ENCODE measurements at regions not wholly inside any gene's neighbourhood (a gene's known extent, or its start where the extent isn't known, plus 50 kb on each side); places are given as distances from the start of the nearest gene placed in this dataset.

GRCh38 chr20:40435146-40435895 lies 253.7 kb downstream of the MAFB start:
- Mint-ChIP-seq H3K27me3 (ENCODE audit: low read depth) (no peaks in the 10 kb centered on the region), H3K36me3 (ENCODE audit: low read depth) (no peaks in the 10 kb centered on the region), H3K27ac (no peak overlapping the region), H3K4me1 (ENCODE audit: low read depth) (no peaks in the 10 kb centered on the region), H3K9me3 (no peaks in the 10 kb centered on the region), H3K4me3 (no peak overlapping the region)
- DNase-seq (ENCODE audit: low spot score), result no peak

GRCh38 chr20:40434122-40434521 lies 254.9 kb downstream of the MAFB start:
- DNase-seq (ENCODE audit: low spot score), result no peak
- Mint-ChIP-seq H3K27ac (no peak overlapping the region), H3K4me1 (ENCODE audit: low read depth) (no peaks in the 10 kb centered on the region), H3K9me3 (no peaks in the 10 kb centered on the region), H3K36me3 (ENCODE audit: low read depth) (no peaks in the 10 kb centered on the region), H3K27me3 (ENCODE audit: low read depth) (no peaks in the 10 kb centered on the region), H3K4me3 (no peak overlapping the region)

GRCh38 chr20:40433341-40433861 lies 255.6 kb downstream of the MAFB start:
- H3K27ac Mint-ChIP-seq, result no peak overlapping the region

GRCh38 chr20:40431611-40432010 lies 257.4 kb downstream of the MAFB start:
- Mint-ChIP-seq H3K9me3 (no peaks in the 10 kb centered on the region), H3K27ac (no peak overlapping the region), H3K4me3 (no peak overlapping the region), H3K27me3 (ENCODE audit: low read depth) (no peaks in the 10 kb centered on the region), H3K36me3 (ENCODE audit: low read depth) (no peaks in the 10 kb centered on the region), H3K4me1 (ENCODE audit: low read depth) (no peaks in the 10 kb centered on the region)
- no peak for DNase-seq (ENCODE audit: low spot score)

More at GRCh38 chr20:40433341-40433861, 255.6 kb downstream of the MAFB start:
- no peak for DNase-seq (ENCODE audit: low spot score)
- H3K27me3 Mint-ChIP-seq (ENCODE audit: low read depth), result no peaks in the 10 kb centered on the region
- H3K36me3 Mint-ChIP-seq (ENCODE audit: low read depth), result no peaks in the 10 kb centered on the region
- no peaks in the 10 kb centered on the region for H3K9me3 Mint-ChIP-seq
- H3K4me1 Mint-ChIP-seq (ENCODE audit: low read depth), result no peaks in the 10 kb centered on the region
- no peak overlapping the region for H3K4me3 Mint-ChIP-seq

- Mint-ChIP-seq H3K36me3 (ENCODE audit: low read depth) (no peaks in the 10 kb centered on the region), H3K4me3 (no peak overlapping the region), H3K27me3 (ENCODE audit: low read depth) (no peaks in the 10 kb centered on the region), H3K4me1 (ENCODE audit: low read depth) (no peaks in the 10 kb centered on the region), H3K27ac (no peak overlapping the region), H3K9me3 (no peaks in the 10 kb centered on the region)
- DNase-seq (ENCODE audit: low spot score), result no peak
Observed at GRCh38 chr20:40431112-40431511, 257.9 kb downstream of the MAFB start.

- H3K27ac Mint-ChIP-seq, result no peak overlapping the region
- DNase-seq (ENCODE audit: low spot score), result no peak
- H3K36me3 Mint-ChIP-seq (ENCODE audit: low read depth), result no peaks in the 10 kb centered on the region
- H3K27me3 Mint-ChIP-seq (ENCODE audit: low read depth), result no peaks in the 10 kb centered on the region
- no peak overlapping the region for H3K4me3 Mint-ChIP-seq
- no peaks in the 10 kb centered on the region for H3K4me1 Mint-ChIP-seq (ENCODE audit: low read depth)
- H3K9me3 Mint-ChIP-seq, result no peaks in the 10 kb centered on the region
Observed at GRCh38 chr20:40427026-40427425, 262.0 kb downstream of the MAFB start.

- no peak for DNase-seq (ENCODE audit: low spot score)
- H3K4me3 Mint-ChIP-seq, result no peak overlapping the region
- no peaks in the 10 kb centered on the region for H3K4me1 Mint-ChIP-seq (ENCODE audit: low read depth)
- H3K27me3 Mint-ChIP-seq (ENCODE audit: low read depth), result no peaks in the 10 kb centered on the region
- H3K27ac Mint-ChIP-seq, result no peak overlapping the region
- no peaks in the 10 kb centered on the region for H3K9me3 Mint-ChIP-seq
- no peaks in the 10 kb centered on the region for H3K36me3 Mint-ChIP-seq (ENCODE audit: low read depth)
Observed at GRCh38 chr20:40424695-40425094, 264.3 kb downstream of the MAFB start.

GRCh38 chr20:40422656-40423055 lies 266.4 kb downstream of the MAFB start:
- Mint-ChIP-seq H3K36me3 (ENCODE audit: low read depth) (no peaks in the 10 kb centered on the region), H3K4me1 (ENCODE audit: low read depth) (no peaks in the 10 kb centered on the region), H3K4me3 (no peak overlapping the region), H3K27me3 (ENCODE audit: low read depth) (no peaks in the 10 kb centered on the region), H3K27ac (no peak overlapping the region), H3K9me3 (no peaks in the 10 kb centered on the region)
- DNase-seq (ENCODE audit: low spot score), result no peak

- Mint-ChIP-seq H3K4me3 (no peak overlapping the region), H3K4me1 (ENCODE audit: low read depth) (no peaks in the 10 kb centered on the region), H3K27me3 (ENCODE audit: low read depth) (no peaks in the 10 kb centered on the region), H3K36me3 (ENCODE audit: low read depth) (no peaks in the 10 kb centered on the region), H3K27ac (no peak overlapping the region), H3K9me3 (peaks cover 6% of the 10 kb centered on the region)
- no peak for DNase-seq (ENCODE audit: low spot score)
Observed at GRCh38 chr20:40416274-40416673, 272.8 kb downstream of the MAFB start.

GRCh38 chr20:40414843-40415615 lies 274.0 kb downstream of the MAFB start:
- Mint-ChIP-seq H3K9me3 (peaks cover 6% of the 10 kb centered on the region), H3K27me3 (ENCODE audit: low read depth) (no peaks in the 10 kb centered on the region), H3K4me1 (ENCODE audit: low read depth) (no peaks in the 10 kb centered on the region)

GRCh38 chr20:40410028-40410427 lies 279.0 kb downstream of the MAFB start:
- DNase-seq (ENCODE audit: low spot score), result no peak
- Mint-ChIP-seq H3K9me3 (no peaks in the 10 kb centered on the region), H3K27me3 (ENCODE audit: low read depth) (no peaks in the 10 kb centered on the region), H3K36me3 (ENCODE audit: low read depth) (no peaks in the 10 kb centered on the region), H3K27ac (no peak overlapping the region), H3K4me3 (no peak overlapping the region), H3K4me1 (ENCODE audit: low read depth) (no peaks in the 10 kb centered on the region)

More at GRCh38 chr20:40414843-40415615, 274.0 kb downstream of the MAFB start:
- Mint-ChIP-seq H3K27ac (no peak overlapping the region), H3K4me3 (no peak overlapping the region), H3K36me3 (ENCODE audit: low read depth) (no peaks in the 10 kb centered on the region)
- no peak for DNase-seq (ENCODE audit: low spot score)

- no peak overlapping the region for H3K4me3 Mint-ChIP-seq
- H3K36me3 Mint-ChIP-seq (ENCODE audit: low read depth), result no peaks in the 10 kb centered on the region
- H3K9me3 Mint-ChIP-seq, result no peaks in the 10 kb centered on the region
- DNase-seq (ENCODE audit: low spot score), result no peak
- H3K27ac Mint-ChIP-seq, result no peak overlapping the region
- H3K4me1 Mint-ChIP-seq (ENCODE audit: low read depth), result no peaks in the 10 kb centered on the region
- no peaks in the 10 kb centered on the region for H3K27me3 Mint-ChIP-seq (ENCODE audit: low read depth)
Observed at GRCh38 chr20:40397467-40397866, 291.6 kb downstream of the MAFB start.

- DNase-seq (ENCODE audit: low spot score), result no peak
- no peak overlapping the region for H3K27ac Mint-ChIP-seq
- H3K27me3 Mint-ChIP-seq (ENCODE audit: low read depth), result no peaks in the 10 kb centered on the region
- H3K9me3 Mint-ChIP-seq, result no peaks in the 10 kb centered on the region
- H3K4me1 Mint-ChIP-seq (ENCODE audit: low read depth), result no peaks in the 10 kb centered on the region
- H3K36me3 Mint-ChIP-seq (ENCODE audit: low read depth), result no peaks in the 10 kb centered on the region
- no peak overlapping the region for H3K4me3 Mint-ChIP-seq
Observed at GRCh38 chr20:40393197-40394079, 295.6 kb downstream of the MAFB start.

GRCh38 chr20:40390654-40391053 lies 298.4 kb downstream of the MAFB start:
- Mint-ChIP-seq H3K36me3 (ENCODE audit: low read depth) (no peaks in the 10 kb centered on the region), H3K4me3 (no peak overlapping the region), H3K9me3 (peaks cover 8% of the 10 kb centered on the region), H3K27me3 (ENCODE audit: low read depth) (no peaks in the 10 kb centered on the region), H3K27ac (no peak overlapping the region), H3K4me1 (ENCODE audit: low read depth) (no peaks in the 10 kb centered on the region)
- DNase-seq (ENCODE audit: low spot score), result no peak

All from T-helper 2 cell treated with Interferon-gamma antibody and Interleukin-4, amounts not matched to agents 5 μg/mL and 100 μg/mL, for 36 hours (primary cell).